ENCODE measurements at regions not wholly inside any gene's neighbourhood (a gene's known extent, or its start where the extent isn't known, plus 50 kb on each side); places are given as distances from the start of the nearest gene placed in this dataset.

DNA sequence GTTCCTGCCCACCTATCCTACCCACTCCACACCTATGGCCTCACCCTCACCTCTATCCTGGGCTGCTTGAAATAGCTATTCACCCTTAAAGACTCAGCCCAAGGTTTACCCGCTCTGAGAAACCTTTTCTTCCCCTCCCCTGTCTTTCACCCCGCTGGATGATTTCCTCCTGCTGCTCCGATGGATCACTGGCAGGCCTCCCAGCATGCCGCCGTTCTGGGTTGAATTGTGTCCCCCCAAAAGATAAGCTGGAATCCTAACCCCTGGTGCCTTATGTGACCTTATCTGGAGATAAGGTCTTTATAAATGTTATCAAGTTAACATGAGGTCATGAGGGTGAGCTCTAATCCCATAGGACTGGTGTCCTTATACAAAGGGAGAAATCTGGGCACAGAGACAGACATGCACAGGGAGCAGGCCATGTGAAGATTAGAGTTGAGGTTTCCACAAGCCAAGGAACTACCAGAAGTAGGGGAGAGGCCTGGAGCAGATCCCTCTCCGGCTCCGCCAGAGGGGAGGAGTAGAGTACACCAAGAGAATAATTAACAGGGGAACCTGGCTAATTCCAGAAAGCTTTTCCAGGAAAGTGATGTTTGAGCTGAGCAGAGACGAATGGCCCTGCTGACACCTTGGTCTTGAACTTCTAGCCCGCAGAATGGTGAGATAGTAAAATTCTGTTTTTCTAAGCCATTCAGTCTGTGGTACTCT is 110.0 kb upstream of the SERBP1 start:
- intact Hi-C loops (cut with DNase I): no loop called here
- ATAC-seq: peak in 1 of 2 donors; percentile 20
- no peak for DNase-seq

DNA sequence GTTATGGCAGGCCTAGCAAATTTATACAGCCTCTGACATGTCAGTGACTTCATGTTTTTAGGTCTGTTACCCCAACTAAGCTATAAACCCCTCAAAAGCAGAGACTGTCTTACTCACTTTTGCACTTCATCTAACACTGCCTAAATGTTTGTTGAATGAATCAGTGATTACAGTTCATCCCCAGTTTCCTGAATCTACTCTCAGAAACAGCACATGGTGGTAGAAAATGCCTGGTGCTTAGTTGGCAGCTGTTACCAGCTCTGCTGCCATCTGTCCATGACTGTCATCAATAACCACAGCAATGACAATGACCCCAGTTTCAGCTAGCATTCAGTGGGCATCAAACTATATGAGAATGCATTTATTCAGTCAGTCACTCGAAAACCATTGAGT is 110.5 kb upstream of the SERBP1 start:
- no peak for ATAC-seq
- no peaks in the 10 kb centered on the region for H3K27me3 ChIP-seq (ENCODE audit: low read depth)
- H3K36me3 ChIP-seq: no peaks in the 10 kb centered on the region
- no peaks in the 10 kb centered on the region for H3K9me3 ChIP-seq
- intact Hi-C loops (cut with DNase I): no loop called here
- no peak overlapping the region for H3K27ac ChIP-seq
- DNase-seq: no peak
- no peaks in the 10 kb centered on the region for H3K4me1 ChIP-seq
- TF ChIP-seq, protein P1, sequence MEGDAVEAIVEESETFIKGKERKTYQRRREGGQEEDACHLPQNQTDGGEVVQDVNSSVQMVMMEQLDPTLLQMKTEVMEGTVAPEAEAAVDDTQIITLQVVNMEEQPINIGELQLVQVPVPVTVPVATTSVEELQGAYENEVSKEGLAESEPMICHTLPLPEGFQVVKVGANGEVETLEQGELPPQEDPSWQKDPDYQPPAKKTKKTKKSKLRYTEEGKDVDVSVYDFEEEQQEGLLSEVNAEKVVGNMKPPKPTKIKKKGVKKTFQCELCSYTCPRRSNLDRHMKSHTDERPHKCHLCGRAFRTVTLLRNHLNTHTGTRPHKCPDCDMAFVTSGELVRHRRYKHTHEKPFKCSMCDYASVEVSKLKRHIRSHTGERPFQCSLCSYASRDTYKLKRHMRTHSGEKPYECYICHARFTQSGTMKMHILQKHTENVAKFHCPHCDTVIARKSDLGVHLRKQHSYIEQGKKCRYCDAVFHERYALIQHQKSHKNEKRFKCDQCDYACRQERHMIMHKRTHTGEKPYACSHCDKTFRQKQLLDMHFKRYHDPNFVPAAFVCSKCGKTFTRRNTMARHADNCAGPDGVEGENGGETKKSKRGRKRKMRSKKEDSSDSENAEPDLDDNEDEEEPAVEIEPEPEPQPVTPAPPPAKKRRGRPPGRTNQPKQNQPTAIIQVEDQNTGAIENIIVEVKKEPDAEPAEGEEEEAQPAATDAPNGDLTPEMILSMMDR (IDR thresholded peaks at IDR 0.05): no peak
- H3K4me3 ChIP-seq: no peak overlapping the region

More for the DNA sequence above, 110.0 kb upstream of the SERBP1 start:
- TF ChIP-seq, protein P1 (IDR thresholded peaks at IDR 0.05): no peak
- no peaks in the 10 kb centered on the region for H3K27me3 ChIP-seq (ENCODE audit: low read depth)
- H3K27ac ChIP-seq: no peak overlapping the region
- no peaks in the 10 kb centered on the region for H3K36me3 ChIP-seq
- no peak overlapping the region for H3K4me3 ChIP-seq
- no peaks in the 10 kb centered on the region for H3K4me1 ChIP-seq
- H3K9me3 ChIP-seq: no peaks in the 10 kb centered on the region

DNA sequence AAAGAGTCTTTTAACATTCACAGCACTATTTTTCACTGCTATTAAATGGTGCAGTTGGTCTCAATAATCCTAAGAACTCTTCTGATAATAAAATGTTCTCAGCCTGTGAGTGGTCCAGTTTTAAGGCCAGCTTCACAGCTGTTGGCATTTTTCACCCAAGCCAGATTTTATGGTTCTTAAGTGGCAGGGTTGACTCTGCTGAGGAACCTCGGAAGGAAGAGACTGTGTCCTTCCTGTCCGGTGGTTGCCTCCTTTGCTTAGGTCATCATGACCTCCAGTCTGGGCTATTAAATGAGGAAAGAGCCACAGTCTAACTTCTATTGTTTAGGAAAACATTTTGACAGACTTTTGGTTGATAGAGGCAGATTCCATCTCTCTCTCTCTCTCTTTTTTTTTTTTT is 112.5 kb upstream of the SERBP1 start:
- TF ChIP-seq, protein P1 (IDR thresholded peaks at IDR 0.05): no peak
- no peaks in the 10 kb centered on the region for H3K4me1 ChIP-seq
- no peaks in the 10 kb centered on the region for H3K9me3 ChIP-seq
- DNase-seq (no peak), ATAC-seq (no peak)
- H3K27ac ChIP-seq: no peak overlapping the region
- no peak overlapping the region for H3K4me3 ChIP-seq
- no peaks in the 10 kb centered on the region for H3K36me3 ChIP-seq
- no peaks in the 10 kb centered on the region for H3K27me3 ChIP-seq (ENCODE audit: low read depth)
- intact Hi-C loops (cut with DNase I): no loop called here

DNA sequence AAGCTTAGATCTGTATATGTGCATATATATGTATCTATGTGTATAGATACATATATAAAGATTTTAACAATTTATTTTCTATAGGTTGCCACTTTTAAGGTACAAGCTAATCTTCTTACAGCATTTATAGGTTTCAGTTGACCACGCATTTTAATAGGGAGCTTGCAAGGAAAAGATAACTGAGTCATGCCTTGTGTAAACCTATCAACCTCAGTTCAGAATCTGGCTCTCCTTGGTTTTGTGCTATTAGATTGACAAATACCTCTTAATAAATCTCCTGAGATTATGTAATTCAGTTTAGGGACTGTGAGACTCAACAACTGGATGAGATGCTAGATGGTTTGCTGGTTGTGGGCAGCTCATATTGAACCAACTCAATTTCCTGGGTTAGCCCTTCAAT is 114.7 kb upstream of the SERBP1 start:
- H3K27me3 ChIP-seq (ENCODE audit: low read depth): no peaks in the 10 kb centered on the region
- intact Hi-C loops (cut with DNase I): no loop called here
- no peaks in the 10 kb centered on the region for H3K4me1 ChIP-seq
- DNase-seq: no peak
- TF ChIP-seq, protein P1 (IDR thresholded peaks at IDR 0.05): no peak
- no peaks in the 10 kb centered on the region for H3K9me3 ChIP-seq
- ATAC-seq: no peak
- no peak overlapping the region for H3K4me3 ChIP-seq
- no peaks in the 10 kb centered on the region for H3K36me3 ChIP-seq
- no peak overlapping the region for H3K27ac ChIP-seq

DNA sequence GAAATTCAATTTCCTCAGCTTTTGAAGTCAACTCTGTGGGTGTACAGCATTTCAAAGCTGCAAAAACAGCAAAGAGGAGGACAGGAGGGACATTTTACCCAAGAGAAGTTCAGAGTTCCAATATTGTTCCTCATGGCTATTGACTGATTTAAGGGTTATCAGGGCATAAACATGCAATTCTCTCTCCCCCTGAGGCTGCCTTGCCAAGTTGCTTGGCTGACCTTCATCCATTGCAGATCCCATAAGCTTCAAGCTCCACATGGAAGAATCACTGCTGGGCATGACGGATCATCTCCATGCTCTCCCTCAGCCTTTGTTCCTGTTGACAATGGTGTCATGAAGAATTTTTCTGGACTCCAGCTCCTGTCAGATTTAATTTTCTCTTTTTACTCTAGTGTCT is 115.2 kb upstream of the SERBP1 start:
- TF ChIP-seq, protein P1 (IDR thresholded peaks at IDR 0.05): no peak
- intact Hi-C loops (cut with DNase I): no loop called here
- no peak overlapping the region for H3K27ac ChIP-seq
- H3K9me3 ChIP-seq: no peaks in the 10 kb centered on the region
- no peaks in the 10 kb centered on the region for H3K36me3 ChIP-seq
- no peaks in the 10 kb centered on the region for H3K27me3 ChIP-seq (ENCODE audit: low read depth)
- ATAC-seq (no peak), DNase-seq (no peak)
- H3K4me3 ChIP-seq: no peak overlapping the region
- no peaks in the 10 kb centered on the region for H3K4me1 ChIP-seq

Measured in lower lobe of right lung (tissue), 2 donors.